Stomach smooth muscle (tissue), 2 donors: ENCODE measurements at regions not wholly inside any gene's neighbourhood (a gene's known extent, or its start where the extent isn't known, plus 50 kb on each side); places are given as distances from the start of the nearest gene placed in this dataset.

Experiments used
- H3K27ac ChIP-seq: one replicate; pipeline ENCODE4 v1.7.0; 2013; ENCODE audit warnings: mild to moderate bottlenecking, low read length, inconsistent platforms
- H3K27me3 ChIP-seq, 2 donors: one replicate each; pipeline ENCODE4 v1.7.0; 2013; ENCODE audit warnings: low read length in 2 of 2; ENCODE audit not compliant: insufficient read depth in 2 of 2, control insufficient read depth in 1 of 2
- H3K36me3 ChIP-seq, 2 donors: one replicate each; pipeline ENCODE4 v1.7.0; 2013; ENCODE audit warnings: low read length in 2 of 2; ENCODE audit not compliant: control insufficient read depth in 2 of 2, insufficient read depth in 2 of 2
- H3K4me1 ChIP-seq: one replicate; pipeline ENCODE4 v1.7.0; 2013; ENCODE audit warnings: low read length; ENCODE audit not compliant: control insufficient read depth, insufficient read depth
- H3K4me3 ChIP-seq, 2 donors: one replicate each; pipeline ENCODE4 v1.7.0; 2013; ENCODE audit warnings: low read length in 2 of 2
- H3K9ac ChIP-seq, 2 donors: one replicate each; pipeline ENCODE4 v1.7.0; 2013; ENCODE audit warnings: low read length in 2 of 2, mild to moderate bottlenecking in 1 of 2
- H3K9me3 ChIP-seq, 2 donors: one replicate each; pipeline ENCODE4 v1.7.0; 2013; ENCODE audit warnings: low read length in 2 of 2; ENCODE audit not compliant: control insufficient read depth in 2 of 2
- donor health status: healthy.
- donor health status: Pancreatic carcinoma.

DNA sequence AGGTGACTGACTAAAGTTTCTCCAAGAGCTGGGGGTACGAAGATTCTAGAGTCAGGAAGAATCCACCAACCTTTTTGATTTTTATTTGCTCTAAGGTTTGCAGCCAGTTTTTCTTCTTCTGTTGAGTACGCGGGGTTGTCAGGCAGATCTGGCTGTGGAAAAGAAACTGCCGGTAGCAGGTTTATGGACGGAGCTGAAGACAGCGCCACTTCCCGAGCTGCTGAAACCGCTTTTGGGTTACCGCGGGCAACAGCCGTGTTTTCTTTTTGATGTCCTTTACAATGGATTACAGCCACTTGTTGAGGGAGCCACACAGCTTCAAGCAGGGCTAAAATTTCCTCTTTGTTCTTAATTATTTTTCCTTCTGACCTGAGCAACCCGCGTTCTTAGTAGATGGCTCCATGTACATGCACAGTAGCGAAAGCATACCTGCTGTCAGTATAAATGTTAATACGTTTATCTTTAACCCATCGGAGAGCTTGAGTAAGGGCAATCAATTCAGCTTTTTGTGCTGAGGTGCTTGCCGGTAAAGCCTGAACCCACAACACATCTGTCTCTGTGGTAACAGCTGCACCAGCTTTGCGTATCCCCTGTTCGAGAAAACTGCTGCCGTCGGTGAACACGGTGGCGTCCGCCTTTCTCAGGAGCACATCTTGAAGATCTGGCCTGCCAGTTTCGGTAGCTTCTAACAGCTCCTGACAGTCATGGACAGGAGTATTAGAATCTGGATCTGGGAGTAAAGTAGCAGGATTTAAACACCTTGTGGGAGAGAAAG, 674.3 kb downstream of the TMEM121 start:
- H3K9ac ChIP-seq: no peak overlapping the region
- no peaks in the 10 kb centered on the region for H3K4me1 ChIP-seq
- H3K36me3 ChIP-seq: no peaks in the 10 kb centered on the region
- no peak overlapping the region for H3K4me3 ChIP-seq
- no peaks in the 10 kb centered on the region for H3K27me3 ChIP-seq
- H3K27ac ChIP-seq: no peak overlapping the region
- H3K9me3 ChIP-seq: peaks cover 0 to 4% of the 10 kb centered on the region in 2 donors

DNA sequence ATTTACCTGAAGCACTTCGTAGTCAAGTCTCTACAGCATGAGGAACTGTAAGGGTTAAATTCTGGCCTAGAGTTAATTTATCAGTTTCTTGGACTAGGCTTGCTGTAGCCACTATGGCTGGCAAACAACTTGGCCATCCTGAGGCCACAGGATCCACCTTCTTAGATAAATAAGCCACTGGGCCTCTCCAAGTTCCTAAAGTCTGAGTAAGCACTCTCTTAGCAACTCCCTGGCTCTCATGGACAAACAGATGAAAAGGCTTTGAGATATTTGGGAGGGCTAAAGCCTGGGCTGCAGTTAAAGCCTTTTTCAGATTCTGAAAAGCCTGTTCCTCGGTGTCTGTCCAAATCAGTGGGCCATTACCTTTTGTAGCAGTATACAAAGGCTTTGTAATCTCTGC, 675.0 kb downstream of the TMEM121 start:
- Histone ChIP-seq H3K36me3 (no peaks in the 10 kb centered on the region), H3K4me3 (no peak overlapping the region), H3K9ac (no peak overlapping the region), H3K4me1 (no peaks in the 10 kb centered on the region), H3K27ac (no peak overlapping the region), H3K27me3 (no peaks in the 10 kb centered on the region), H3K9me3 (peaks cover 0 to 4% of the 10 kb centered on the region in 2 donors)

DNA sequence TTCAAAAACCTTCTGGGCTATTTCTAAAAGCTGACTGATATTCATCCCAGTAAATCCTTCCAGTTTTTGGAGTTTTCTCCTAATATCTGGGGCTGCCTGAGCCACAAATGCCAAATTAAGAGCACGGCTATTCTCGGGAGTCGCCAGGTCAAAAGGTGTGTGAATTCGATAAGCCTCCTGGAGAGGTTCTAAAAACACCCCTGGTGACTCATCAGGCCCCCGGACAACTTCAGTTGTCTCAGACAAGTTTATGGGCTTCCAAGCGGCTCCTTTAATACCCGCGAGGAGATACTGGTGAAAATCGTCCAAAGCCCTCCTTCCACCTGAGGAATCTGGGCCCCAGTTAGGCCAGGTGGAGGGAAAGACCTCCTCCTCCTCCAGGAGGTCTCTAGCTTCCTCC, 677.1 kb downstream of the TMEM121 start:
- Histone ChIP-seq H3K4me1 (no peaks in the 10 kb centered on the region), H3K27me3 (peaks cover 0 to 4% of the 10 kb centered on the region in 2 donors), H3K4me3 (no peak overlapping the region), H3K9me3 (peaks cover 0 to 4% of the 10 kb centered on the region in 2 donors), H3K36me3 (no peaks in the 10 kb centered on the region), H3K27ac (no peak overlapping the region), H3K9ac (no peak overlapping the region)

DNA sequence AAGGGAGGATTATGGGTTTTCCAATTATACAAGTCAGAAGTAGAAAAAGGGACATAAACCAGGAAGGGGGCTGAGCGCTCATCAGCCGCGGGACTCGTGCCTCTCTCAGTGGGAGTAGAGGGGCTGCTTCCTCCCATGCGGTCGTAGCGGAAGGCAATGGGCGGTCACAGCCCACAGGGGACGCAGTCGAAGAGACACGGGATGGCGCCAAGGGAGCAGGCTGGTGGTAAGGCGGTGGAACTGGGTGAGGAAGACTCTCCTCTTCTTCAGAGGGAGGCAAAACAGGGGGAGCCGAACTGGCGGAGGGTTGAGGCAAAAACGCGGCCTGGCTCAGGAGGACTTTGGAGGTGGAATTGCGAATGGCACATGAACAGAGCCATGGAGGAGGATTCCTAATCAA, 677.7 kb downstream of the TMEM121 start:
- no peak overlapping the region for H3K27ac ChIP-seq
- H3K9ac ChIP-seq: no peak overlapping the region
- peaks cover 0 to 4% of the 10 kb centered on the region in 2 donors for H3K27me3 ChIP-seq
- no peaks in the 10 kb centered on the region for H3K36me3 ChIP-seq
- H3K9me3 ChIP-seq: peaks cover 0 to 4% of the 10 kb centered on the region in 2 donors
- H3K4me1 ChIP-seq: no peaks in the 10 kb centered on the region
- no peak overlapping the region for H3K4me3 ChIP-seq

DNA sequence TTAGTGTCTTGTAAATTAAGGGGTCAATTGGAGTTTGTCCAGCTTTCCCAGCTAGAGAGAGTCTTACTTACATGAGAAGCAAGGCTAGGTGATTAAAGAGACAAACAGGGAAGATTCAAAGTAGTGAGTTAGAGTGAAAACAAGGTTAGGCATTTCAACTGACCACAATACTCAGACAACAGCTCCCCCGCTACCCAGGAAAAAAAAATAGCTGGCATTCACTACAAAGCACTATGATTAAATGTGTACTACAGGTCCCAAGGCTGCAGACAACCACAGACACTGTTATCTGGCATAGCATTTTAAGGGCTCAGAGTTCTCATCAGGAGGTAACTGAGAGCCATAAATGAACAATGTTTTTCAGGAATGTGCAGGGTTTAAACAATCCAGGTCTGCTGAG, 680.9 kb downstream of the TMEM121 start:
- no peaks in the 10 kb centered on the region for H3K4me1 ChIP-seq
- peaks cover 0 to 4% of the 10 kb centered on the region in 2 donors for H3K9me3 ChIP-seq
- H3K36me3 ChIP-seq: no peaks in the 10 kb centered on the region
- H3K4me3 ChIP-seq: no peak overlapping the region
- H3K27ac ChIP-seq: no peak overlapping the region
- peaks cover 3 to 4% of the 10 kb centered on the region in 2 donors for H3K27me3 ChIP-seq
- H3K9ac ChIP-seq: no peak overlapping the region

DNA sequence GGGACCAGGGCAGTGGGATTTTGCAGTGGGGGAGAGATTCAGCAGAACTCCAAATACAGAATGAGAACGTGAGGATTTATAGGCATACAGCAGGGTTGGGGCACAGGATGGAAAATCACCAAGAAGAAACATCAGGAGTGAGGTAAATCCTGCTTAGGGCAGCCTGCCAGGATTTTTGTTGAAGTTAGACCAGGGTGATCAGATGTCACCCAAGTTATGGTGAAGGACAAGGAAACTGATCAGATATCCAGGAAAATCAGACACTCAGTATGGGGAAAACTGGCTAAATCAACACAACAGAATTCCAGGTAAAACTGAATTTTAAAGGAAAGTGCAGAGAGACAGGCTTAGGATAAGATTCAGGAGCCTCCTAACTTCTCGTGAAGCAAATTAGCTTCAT, 682.4 kb downstream of the TMEM121 start:
- Histone ChIP-seq H3K9me3 (peaks cover 0 to 4% of the 10 kb centered on the region in 2 donors), H3K36me3 (no peaks in the 10 kb centered on the region), H3K27ac (no peak overlapping the region), H3K4me1 (no peaks in the 10 kb centered on the region), H3K27me3 (peaks cover 4 to 5% of the 10 kb centered on the region in 2 donors), H3K4me3 (no peak overlapping the region), H3K9ac (no peak overlapping the region)

DNA sequence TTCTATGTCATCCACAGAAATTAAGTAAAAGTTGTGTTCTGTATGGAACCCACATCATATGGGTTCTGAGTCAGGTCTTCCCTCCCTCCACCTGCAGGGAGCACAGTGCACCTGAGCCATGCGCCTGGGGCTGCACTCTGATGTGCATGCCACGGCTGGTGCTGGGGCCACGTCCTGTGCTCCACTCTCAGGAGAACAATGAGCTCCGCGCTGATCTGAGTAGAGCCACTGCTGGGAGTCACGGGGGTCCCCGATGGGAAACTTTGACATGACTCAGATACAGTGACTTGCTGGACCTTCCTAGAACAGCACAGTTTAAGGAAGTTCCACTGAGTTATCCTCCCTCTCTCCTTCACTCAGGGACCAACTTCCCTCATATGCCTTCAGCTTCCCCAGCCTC, 683.4 kb downstream of the TMEM121 start:
- Histone ChIP-seq H3K9me3 (peaks cover 0 to 4% of the 10 kb centered on the region in 2 donors), H3K9ac (no peak overlapping the region), H3K27ac (no peak overlapping the region), H3K27me3 (peaks cover 4 to 5% of the 10 kb centered on the region in 2 donors), H3K4me3 (no peak overlapping the region), H3K4me1 (no peaks in the 10 kb centered on the region), H3K36me3 (no peaks in the 10 kb centered on the region)

DNA sequence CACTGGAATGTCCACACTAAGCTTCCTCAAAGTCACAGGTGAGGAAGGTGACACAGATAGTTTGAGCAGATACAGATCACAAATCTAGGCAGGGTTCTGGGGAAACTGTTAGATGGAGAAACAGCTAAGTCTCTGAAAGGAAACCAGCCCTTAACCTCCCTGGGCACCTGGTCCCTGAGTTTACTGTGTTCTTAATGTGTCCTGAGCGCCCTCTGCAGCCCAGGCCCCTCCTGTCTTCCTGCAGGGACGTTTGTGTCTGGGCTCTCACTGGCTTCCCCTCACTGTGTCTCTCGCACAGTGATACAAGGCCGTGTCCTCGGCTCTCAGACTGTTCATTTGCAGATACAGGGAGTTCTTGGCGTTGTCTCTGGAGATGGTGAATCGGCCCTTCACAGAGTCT, 684.3 kb downstream of the TMEM121 start:
- Histone ChIP-seq H3K27me3 (peaks cover 4 to 5% of the 10 kb centered on the region in 2 donors), H3K27ac (no peak overlapping the region), H3K4me1 (no peaks in the 10 kb centered on the region), H3K36me3 (no peaks in the 10 kb centered on the region), H3K9ac (no peak overlapping the region), H3K4me3 (no peak overlapping the region), H3K9me3 (no peaks in the 10 kb centered on the region)

DNA sequence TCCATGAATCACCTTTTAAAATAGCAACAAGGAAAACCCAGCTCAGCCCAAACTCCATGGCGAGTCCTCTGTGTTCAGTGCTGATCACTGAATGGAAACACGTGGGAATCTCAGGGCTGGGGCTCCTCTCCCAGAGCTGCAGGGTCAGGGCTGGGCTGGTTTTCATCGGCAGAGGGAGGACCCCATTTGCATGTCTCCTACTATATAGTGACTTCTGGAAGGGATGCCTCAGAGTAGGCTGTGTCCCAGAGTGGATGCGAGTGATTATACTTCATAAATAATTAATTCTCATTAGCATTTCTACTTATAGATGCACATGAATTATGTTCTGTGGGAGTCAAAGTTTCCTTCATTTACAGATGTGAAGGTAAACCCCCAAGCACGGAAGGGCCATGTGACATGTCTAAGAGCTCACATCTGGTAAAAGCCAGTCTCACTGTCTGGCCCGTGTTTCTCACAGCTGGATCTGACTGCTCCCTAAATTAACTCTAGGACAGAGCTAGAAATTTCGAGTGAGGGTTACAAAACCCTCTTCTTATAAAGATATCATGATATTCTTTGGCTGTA, 685.0 kb downstream of the TMEM121 start:
- no peaks in the 10 kb centered on the region for H3K4me1 ChIP-seq
- no peak overlapping the region for H3K27ac ChIP-seq
- no peaks in the 10 kb centered on the region for H3K9me3 ChIP-seq
- H3K9ac ChIP-seq: no peak overlapping the region
- H3K36me3 ChIP-seq: no peaks in the 10 kb centered on the region
- peaks cover 4 to 5% of the 10 kb centered on the region in 2 donors for H3K27me3 ChIP-seq
- no peak overlapping the region for H3K4me3 ChIP-seq

DNA sequence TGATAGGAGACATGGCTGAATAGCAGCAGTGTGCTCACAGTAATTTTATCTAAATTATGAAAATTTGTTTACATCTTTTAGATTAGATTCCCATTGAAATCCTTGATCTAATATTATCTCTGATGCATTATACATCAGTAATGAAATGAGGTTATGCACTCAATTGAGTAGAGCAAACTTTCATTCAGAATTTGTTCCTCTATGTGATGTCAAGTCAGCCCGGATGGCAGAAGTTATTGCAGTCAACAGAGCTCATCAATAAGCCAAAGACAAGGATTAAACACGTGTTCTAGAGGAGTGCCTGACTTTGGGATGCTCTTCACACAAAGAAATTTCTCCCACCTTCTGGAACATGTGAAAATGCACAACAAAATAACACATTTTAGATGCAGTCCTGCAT, 688.8 kb downstream of the TMEM121 start:
- no peak overlapping the region for H3K9ac ChIP-seq
- H3K9me3 ChIP-seq: no peaks in the 10 kb centered on the region
- H3K4me3 ChIP-seq: no peak overlapping the region
- H3K36me3 ChIP-seq: no peaks in the 10 kb centered on the region
- H3K27me3 ChIP-seq: peaks cover 0 to 3% of the 10 kb centered on the region in 2 donors
- no peak overlapping the region for H3K27ac ChIP-seq
- no peaks in the 10 kb centered on the region for H3K4me1 ChIP-seq

DNA sequence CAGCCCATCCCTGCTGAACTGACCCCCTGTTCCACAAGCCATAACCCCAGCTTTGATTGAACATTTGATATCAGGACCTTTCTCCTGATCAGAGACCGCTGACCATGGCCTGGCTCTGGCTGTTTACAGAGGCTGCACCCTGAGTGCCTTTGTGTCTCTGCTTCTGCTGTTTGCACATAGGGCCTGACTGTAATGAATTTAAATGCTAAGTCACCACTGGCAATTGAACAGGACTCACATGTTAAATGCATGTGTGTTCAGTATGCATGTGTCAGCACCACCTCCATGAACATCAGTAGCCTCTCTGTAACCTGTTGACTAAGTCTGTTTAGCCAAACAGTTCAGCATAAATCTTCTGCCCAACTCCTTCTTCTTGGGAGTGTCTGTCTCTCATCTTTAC, 690.3 kb downstream of the TMEM121 start:
- Histone ChIP-seq H3K27me3 (peaks cover 0 to 3% of the 10 kb centered on the region in 2 donors), H3K36me3 (no peaks in the 10 kb centered on the region), H3K9ac (no peak overlapping the region), H3K27ac (no peak overlapping the region), H3K9me3 (no peaks in the 10 kb centered on the region), H3K4me3 (no peak overlapping the region), H3K4me1 (no peaks in the 10 kb centered on the region)
